Ishikawa (cell line): ENCODE measurements at regions not wholly inside any gene's neighbourhood (a gene's known extent, or its start where the extent isn't known, plus 50 kb on each side); places are given as distances from the start of the nearest gene placed in this dataset.

Experiments used
- CEBPB ChIP-seq: IDR thresholded peaks from 2 replicates; pipeline ENCODE4 v1.6.1; 2012
- CREB1 ChIP-seq: IDR thresholded peaks from 2 replicates; pipeline ENCODE4 v1.6.1; 2012; ENCODE audit warnings: low read depth
- EGR1 ChIP-seq: IDR thresholded peaks from 2 replicates; pipeline ENCODE4 v1.6.1; 2012
- EP300 ChIP-seq: IDR thresholded peaks from 2 replicates; pipeline ENCODE4 v1.6.1; 2012; ENCODE audit warnings: borderline replicate concordance
- FOXM1 ChIP-seq: IDR thresholded peaks from 2 replicates; pipeline ENCODE4 v1.6.1; 2012; ENCODE audit warnings: low read depth, borderline replicate concordance
- MAX ChIP-seq: IDR thresholded peaks from 2 replicates; pipeline ENCODE4 v1.6.1; 2012
- NFIC ChIP-seq: IDR thresholded peaks from 2 replicates; pipeline ENCODE4 v1.6.1; 2012
- RAD21 ChIP-seq: IDR thresholded peaks from 2 replicates; pipeline ENCODE4 v1.6.1; 2012; ENCODE audit warnings: low read depth
- REST ChIP-seq: IDR thresholded peaks from 2 replicates; pipeline ENCODE4 v1.6.1; 2012; ENCODE audit warnings: low read depth, mild to moderate bottlenecking
- TAF1 ChIP-seq: IDR thresholded peaks from 2 replicates; pipeline ENCODE4 v1.6.1; 2012; ENCODE audit warnings: low read depth, mild to moderate bottlenecking
- TCF12 ChIP-seq: IDR thresholded peaks from 2 replicates; pipeline ENCODE4 v1.6.1; 2012; ENCODE audit warnings: low read depth
- TEAD4 ChIP-seq: IDR thresholded peaks from 2 replicates; pipeline ENCODE4 v1.6.1; 2012
- USF1 ChIP-seq: IDR thresholded peaks from 2 replicates; pipeline ENCODE4 v1.6.1; 2012
- YY1 ChIP-seq: IDR thresholded peaks from 2 replicates; pipeline ENCODE4 v1.6.1; 2012; ENCODE audit warnings: low read depth
- ZBTB7A ChIP-seq: IDR thresholded peaks from 2 replicates; pipeline ENCODE4 v1.6.1; 2012; ENCODE audit warnings: low read depth

GRCh38 chr10:124286621-124287020 lies 132.1 kb downstream of the OAT start:
- TF ChIP-seq RAD21 (no peak), NFIC (no peak), REST (no peak), TEAD4 (no peak), EGR1 (no peak), EP300 (no peak), FOXM1 (no peak), TCF12 (no peak), TAF1 (no peak), USF1 (no peak)

- TF ChIP-seq CREB1 (no peak), NFIC (no peak), ZBTB7A (no peak), TCF12 (no peak), EGR1 (no peak), MAX (no peak), TAF1 (no peak), USF1 (no peak), REST (no peak), CEBPB (no peak), EP300 (no peak), TEAD4 (no peak), YY1 (no peak), FOXM1 (no peak), RAD21 (no peak)
Observed at GRCh38 chr10:124285587-124286527, 132.9 kb downstream of the OAT start.

GRCh38 chr10:124283949-124284250 lies 134.8 kb downstream of the OAT start:
- no peak for TF ChIP-seq EGR1
- TF ChIP-seq EP300: no peak
- TF ChIP-seq FOXM1: no peak
- TF ChIP-seq CREB1: no peak
- no peak for TF ChIP-seq NFIC

- TF ChIP-seq RAD21: no peak
- no peak for TF ChIP-seq CEBPB
- TF ChIP-seq TAF1: no peak
- no peak for TF ChIP-seq NFIC
- no peak for TF ChIP-seq TCF12
Observed at GRCh38 chr10:124283215-124283948, 135.3 kb downstream of the OAT start.

- TF ChIP-seq TEAD4: no peak
- no peak for TF ChIP-seq REST
- TF ChIP-seq TAF1: no peak
- no peak for TF ChIP-seq CEBPB
- TF ChIP-seq EGR1: no peak
- no peak for TF ChIP-seq NFIC
- no peak for TF ChIP-seq FOXM1
- TF ChIP-seq TCF12: no peak
- TF ChIP-seq CREB1: no peak
- no peak for TF ChIP-seq ZBTB7A
- no peak for TF ChIP-seq USF1
- no peak for TF ChIP-seq EP300
- no peak for TF ChIP-seq YY1
- TF ChIP-seq RAD21: no peak
- no peak for TF ChIP-seq MAX
Observed at GRCh38 chr10:124282326-124282725, 136.4 kb downstream of the OAT start.
